Ureter (tissue), 1 donor: ENCODE measurements at regions not wholly inside any gene's neighbourhood (a gene's known extent, or its start where the extent isn't known, plus 50 kb on each side); places are given as distances from the start of the nearest gene placed in this dataset.
"Not testable (repeated sequence)": the region's sequence is repeated elsewhere in the genome, so short reads cannot be mapped to it uniquely, and the experiment has no call there.

Experiments
- DNase-seq: peaks from one replicate; pipeline ENCODE4 v3.0.0-alpha.2; 2020; ENCODE audit warnings: low spot score
- donor health status: DM: yes; HTN: yes; CAD: no.

GRCh38 chr5:2863675-2864433 is 112.4 kb upstream of the IRX2 start:
- no peak for DNase-seq

GRCh38 chr5:2863133-2863532 is 111.7 kb upstream of the IRX2 start:
- no peak for DNase-seq

- DNase-seq, result not testable (repeated sequence)
Measured at GRCh38 chr5:2862176-2862575, 110.7 kb upstream of the IRX2 start.

DNA sequence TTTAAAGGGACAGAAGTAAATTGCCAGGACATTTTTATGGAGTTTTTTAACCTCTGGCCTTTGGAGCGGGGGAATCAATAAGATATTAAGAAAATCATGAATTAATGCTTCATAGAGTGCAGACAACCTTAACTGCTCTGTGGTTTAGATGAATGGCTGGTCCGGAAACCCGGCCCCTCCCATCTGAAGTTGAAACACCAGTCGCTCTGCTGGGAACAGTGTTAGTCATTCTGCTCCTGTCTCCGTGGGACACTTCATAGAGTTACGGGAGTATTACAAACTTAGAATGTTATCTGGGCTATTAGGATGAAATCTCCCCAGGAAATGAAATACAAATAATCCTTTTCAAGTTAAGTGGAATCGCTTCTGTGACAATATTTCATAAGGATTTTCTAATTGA is 110.1 kb upstream of the IRX2 start:
- DNase-seq, result no peak

- no peak for DNase-seq
Measured at GRCh38 chr5:2860101-2860500, 108.6 kb upstream of the IRX2 start.

DNA sequence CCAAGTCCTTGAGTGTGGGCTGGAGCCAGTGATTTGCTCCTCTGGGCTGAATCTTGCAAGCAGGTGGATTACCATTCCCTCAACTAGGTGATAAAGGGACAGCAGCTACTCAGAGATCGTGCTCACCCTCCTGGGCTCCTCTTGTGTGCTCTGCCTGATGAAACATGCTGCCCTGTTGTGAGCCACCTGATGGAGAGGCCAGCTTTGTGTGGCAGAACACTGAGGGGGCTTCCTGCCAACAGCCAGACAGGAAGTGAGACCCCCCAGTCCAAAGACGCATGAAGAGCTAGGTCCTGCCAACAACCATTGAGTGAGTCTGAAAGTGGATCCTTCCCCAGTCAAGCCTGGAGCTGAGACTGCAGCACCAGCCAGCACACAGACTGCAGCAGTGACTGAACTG is 106.4 kb upstream of the IRX2 start:
- no peak for DNase-seq

- no peak for DNase-seq
Measured at GRCh38 chr5:2856206-2856605, 104.7 kb upstream of the IRX2 start.

- no peak for DNase-seq
Measured at GRCh38 chr5:2852446-2852845, 101.0 kb upstream of the IRX2 start.

GRCh38 chr5:2851895-2852294 is 100.4 kb upstream of the IRX2 start:
- DNase-seq, result no peak

- no peak for DNase-seq
Measured at GRCh38 chr5:2849429-2849828, 98.0 kb upstream of the IRX2 start.

GRCh38 chr5:2848619-2849018 is 97.1 kb upstream of the IRX2 start:
- DNase-seq, result no peak

GRCh38 chr5:2847608-2848007 is 96.1 kb upstream of the IRX2 start:
- no peak for DNase-seq

- DNase-seq, result no peak
Measured at GRCh38 chr5:2841208-2841607, 89.7 kb upstream of the IRX2 start.

DNA sequence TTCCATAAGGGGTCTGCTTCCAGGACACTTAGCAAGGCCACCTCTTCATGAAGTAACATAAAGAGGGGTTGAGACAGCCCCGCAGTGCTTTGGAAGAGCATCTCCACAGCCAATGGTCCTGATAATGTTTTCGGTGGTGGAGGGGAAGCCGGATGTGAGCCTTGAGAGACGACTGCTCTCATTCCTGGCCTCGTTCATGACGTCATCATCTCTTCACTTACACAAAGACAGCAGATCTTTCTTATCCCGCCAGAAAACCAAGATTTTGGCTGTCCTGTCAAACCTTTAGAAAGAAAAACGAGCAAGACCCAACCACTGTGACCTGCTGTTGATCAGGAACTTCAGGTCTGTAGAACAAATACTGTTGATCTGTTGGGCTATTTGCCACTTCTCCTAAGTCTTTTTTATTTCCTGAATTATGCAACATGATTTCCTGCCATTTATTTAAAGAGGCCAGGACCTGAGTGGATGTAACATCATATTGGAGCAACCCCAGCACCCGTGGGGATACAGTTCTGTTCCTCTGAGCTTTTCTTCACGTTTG is 89.0 kb upstream of the IRX2 start:
- DNase-seq, result no peak

DNA sequence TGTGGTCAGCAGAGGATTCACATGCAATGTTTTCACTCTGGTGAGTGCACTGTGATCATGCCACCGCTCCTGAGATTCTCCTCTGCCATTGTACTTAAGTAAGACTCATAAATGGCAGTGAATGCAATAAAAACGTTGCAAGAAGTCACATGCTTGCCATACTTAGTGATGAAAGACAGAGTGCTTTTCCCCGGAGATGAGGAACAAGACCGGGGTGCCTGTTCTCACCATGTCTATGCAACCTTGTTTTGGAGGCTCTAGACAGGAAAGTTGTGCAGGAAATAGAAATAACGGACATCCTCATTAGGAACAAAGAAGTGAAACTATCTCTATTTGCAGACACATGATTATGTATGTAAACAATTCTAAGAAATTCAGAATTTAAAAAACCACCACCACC is 84.7 kb upstream of the IRX2 start:
- no peak for DNase-seq

GRCh38 chr5:2833556-2833955 is 82.1 kb upstream of the IRX2 start:
- DNase-seq, result no peak

DNA sequence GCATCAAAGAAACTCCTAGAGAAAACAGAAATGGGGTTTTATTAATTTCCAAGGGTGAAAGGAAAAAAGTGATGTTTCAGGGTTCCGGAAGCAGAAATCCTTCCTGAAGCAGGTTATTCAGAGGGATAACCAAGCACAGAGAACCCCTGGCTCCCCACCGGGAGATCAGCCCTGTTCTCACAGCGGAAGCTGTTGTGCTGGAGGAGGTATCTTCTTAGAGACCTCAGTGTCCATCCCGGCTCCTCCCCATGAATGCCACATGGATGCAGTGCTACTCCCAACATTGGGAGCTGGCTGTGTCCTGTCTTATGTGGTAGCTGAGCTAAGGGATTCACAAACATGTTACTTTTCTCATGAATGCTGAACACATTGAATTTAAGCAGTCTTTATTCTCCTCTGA is 80.9 kb upstream of the IRX2 start:
- no peak for DNase-seq

GRCh38 chr5:2829239-2829638 is 77.8 kb upstream of the IRX2 start:
- no peak for DNase-seq

DNA sequence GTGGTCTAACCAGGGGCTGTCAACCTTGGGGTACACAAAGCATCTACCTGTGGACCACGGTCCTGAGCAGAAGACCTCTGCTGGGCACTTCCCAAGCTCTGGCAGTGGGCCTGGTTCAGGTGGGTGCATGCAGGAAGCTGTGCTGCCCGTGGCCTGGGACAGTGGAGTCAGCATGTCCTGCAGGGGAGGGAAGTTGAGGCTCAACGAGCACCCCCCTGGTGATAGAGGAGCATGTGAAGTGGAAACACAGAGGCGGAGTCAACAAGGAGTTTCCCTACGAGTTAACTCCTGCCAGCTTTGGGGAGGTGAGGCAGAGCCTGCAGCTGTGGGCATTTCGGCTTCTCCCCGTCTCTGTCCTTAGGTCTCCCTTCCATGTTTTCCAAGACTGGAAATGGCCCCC is 67.5 kb upstream of the IRX2 start:
- no peak for DNase-seq

DNA sequence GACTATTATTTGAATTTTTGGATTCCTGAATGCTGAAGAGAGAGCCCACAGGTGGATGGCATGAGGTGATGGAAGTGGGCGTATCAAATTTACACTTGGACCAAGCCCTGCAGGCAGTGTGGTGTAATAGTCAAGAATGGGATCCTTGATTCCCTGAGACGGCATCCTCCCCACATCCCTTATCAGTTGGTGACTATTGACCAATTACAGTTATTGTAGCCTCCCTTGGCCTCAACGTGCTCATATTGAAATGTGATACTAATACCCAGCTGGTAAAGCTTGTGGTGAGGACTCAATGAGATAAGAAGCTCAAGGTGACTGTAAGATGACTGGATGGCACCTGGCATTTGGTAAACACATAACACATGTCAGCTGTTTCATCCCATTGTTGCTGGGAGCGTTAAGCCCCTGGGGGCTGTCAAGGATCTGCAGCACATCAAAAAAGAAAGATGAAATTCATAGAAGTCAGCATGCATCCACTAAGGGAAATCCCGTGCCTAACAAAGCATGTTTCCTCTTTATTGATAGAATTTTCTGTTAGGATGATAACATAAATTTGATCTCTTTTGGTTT is 65.6 kb upstream of the IRX2 start:
- DNase-seq, result no peak

DNA sequence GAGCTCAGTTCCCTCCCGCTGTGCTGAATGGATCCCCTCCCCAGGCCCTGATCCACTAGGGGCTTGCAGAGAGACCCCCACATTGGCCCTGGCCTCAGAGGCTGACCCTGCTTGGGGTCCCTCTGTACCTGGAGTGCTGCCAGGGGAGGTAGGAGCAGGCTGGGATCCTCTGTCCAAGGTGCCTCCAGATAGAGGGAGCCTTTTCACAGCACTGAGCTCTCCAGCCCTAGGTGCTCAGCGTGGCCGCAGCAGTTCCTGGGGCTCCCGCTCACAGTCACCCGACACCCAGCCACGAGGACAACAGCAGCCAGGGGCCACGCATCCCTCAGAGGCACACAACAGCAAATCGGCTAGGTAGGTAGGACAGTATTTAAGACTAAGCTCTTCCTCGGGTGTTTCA is 62.2 kb upstream of the IRX2 start:
- no peak for DNase-seq

DNA sequence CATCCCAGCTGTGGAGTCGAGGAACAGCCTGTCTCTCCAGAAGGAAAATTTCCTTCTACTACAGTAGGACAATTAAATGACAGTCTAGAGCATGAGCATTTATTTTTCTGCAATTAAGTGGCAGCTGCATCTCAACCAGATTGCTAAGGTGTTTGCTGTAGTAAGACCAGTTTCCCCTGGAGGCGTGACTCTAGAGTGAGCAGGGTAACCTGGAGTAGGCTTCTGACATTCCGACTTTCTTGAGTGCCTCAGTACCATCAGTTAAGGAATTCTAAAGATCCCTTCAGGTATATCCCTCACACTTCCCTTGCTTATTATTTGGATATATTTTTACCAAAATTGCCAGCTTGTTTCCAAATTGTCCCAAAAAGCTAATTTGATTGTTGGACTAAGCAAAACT is 59.2 kb upstream of the IRX2 start:
- no peak for DNase-seq

GRCh38 chr5:2807244-2807643 is 55.8 kb upstream of the IRX2 start:
- not testable (repeated sequence) for DNase-seq

GRCh38 chr5:2806176-2806575 is 54.7 kb upstream of the IRX2 start:
- no peak for DNase-seq
